Left ventricle myocardium inferior (tissue), 1 donor: ENCODE measurements at regions not wholly inside any gene's neighbourhood (a gene's known extent, or its start where the extent isn't known, plus 50 kb on each side); places are given as distances from the start of the nearest gene placed in this dataset.
A peak's percentile ranks its signal among the peaks of the same experiment; 100 is the strongest.

Source experiments
- DNase-seq: peaks from one replicate; pipeline ENCODE4 v3.0.0-alpha.2; 2020
- H3K27ac ChIP-seq: fragments of 200-600 bp; replicated peaks from 2 replicates; pipeline ENCODE4 v1.8.0; 2021
- H3K27me3 ChIP-seq: fragments of 200-600 bp; 2 replicates; pipeline ENCODE4 v1.8.0; 2021; ENCODE audit warnings: low read depth
- H3K36me3 ChIP-seq: fragments of 200-600 bp; 2 replicates; pipeline ENCODE4 v1.8.0; 2021
- H3K4me1 ChIP-seq: fragments of 200-600 bp; 2 replicates; pipeline ENCODE4 v1.8.0; 2021
- H3K4me3 ChIP-seq: fragments of 200-600 bp; 2 replicates; pipeline ENCODE4 v1.8.0; 2021; ENCODE audit warnings: mild to moderate bottlenecking, moderate library complexity
- H3K9me3 ChIP-seq: fragments of 200-600 bp; replicated peaks from 2 replicates; pipeline ENCODE4 v1.8.0; 2021
- intact Hi-C: fragments of 100-400 bp; cut with micrococcal nuclease; formaldehyde crosslinking; loops from one replicate; pipeline ENCODE4 v1.11.0; 2022
- TF ChIP-seq, protein P1 (sequence below): fragments of 200-600 bp; IDR thresholded peaks from 2 replicates; pipeline ENCODE4 v1.8.0; 2021; ENCODE audit warnings: antibody characterized with exemption, mild to moderate bottlenecking, borderline replicate concordance
- donor health status: DM: no; HTN: yes; CAD: no; lungs with severe emphysema.

DNA sequence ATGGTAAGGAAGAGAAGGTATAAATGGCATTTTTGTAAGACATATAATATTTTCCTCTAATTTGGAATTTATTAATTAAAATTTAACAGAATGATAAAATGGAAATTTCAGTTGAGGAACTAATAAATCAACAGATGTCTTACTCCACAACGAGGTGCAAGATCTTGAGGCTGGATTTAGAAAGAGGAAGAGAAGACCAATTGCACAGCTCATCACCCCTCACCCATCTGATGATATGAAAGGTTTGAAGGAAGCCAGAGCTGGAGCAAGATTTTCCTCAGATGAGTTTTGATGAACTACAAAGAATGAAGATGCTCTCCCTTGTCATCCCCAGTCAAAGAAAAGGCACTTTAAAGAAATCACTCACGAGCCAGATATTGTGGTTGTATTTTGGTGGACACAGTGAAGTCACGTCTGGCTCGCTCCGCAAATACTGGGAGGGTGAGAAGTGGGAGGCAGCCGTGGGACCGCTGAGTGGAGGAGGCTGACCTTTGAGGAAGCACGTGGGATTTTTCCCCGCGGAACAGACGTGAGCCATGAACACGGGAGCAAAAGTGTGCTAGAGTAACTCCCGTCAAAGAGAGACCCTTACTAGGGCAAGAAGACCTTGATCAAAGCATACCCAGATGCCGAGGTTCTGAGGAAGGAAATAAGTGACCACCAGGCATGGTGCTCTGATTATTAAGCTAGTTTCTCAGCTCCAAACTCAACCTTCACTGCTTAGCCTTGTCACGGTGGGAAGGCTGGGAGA, 511.4 kb downstream of the RNF144A start:
- TF ChIP-seq, protein P1, sequence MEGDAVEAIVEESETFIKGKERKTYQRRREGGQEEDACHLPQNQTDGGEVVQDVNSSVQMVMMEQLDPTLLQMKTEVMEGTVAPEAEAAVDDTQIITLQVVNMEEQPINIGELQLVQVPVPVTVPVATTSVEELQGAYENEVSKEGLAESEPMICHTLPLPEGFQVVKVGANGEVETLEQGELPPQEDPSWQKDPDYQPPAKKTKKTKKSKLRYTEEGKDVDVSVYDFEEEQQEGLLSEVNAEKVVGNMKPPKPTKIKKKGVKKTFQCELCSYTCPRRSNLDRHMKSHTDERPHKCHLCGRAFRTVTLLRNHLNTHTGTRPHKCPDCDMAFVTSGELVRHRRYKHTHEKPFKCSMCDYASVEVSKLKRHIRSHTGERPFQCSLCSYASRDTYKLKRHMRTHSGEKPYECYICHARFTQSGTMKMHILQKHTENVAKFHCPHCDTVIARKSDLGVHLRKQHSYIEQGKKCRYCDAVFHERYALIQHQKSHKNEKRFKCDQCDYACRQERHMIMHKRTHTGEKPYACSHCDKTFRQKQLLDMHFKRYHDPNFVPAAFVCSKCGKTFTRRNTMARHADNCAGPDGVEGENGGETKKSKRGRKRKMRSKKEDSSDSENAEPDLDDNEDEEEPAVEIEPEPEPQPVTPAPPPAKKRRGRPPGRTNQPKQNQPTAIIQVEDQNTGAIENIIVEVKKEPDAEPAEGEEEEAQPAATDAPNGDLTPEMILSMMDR: no peak
- no peak for DNase-seq
- intact Hi-C loops: loop anchor here (5.0 kb wide), 1 partner anchor 1259 kb away; no protein-coding TSS in a partner anchor
- Histone ChIP-seq H3K4me3 (no peak overlapping the region), H3K27ac (no peak overlapping the region), H3K4me1 (peaks cover 11% of the 10 kb centered on the region), H3K27me3 (peaks cover 89% of the 10 kb centered on the region), H3K9me3 (peaks cover 10% of the 10 kb centered on the region), H3K36me3 (no peaks in the 10 kb centered on the region)

DNA sequence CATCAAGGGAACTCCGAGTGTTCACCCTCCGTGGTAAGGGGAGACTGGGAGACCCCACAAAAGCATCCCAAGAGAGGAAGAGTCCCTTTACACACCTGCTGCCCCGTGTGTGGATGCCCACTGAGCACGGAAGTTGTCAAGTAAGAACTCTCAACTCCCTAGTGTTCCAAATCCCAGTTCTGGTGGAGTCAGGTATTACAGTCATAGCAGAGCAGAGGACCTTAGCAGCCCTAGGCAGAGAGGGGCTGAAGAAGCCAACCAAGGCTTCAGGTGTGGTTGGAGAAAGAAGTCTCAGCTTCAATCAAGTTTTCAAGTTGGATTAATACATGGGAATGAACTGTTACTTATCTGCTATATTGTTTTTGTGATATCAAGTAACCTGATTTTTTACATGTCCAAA, 512.5 kb downstream of the RNF144A start:
- TF ChIP-seq, protein P1: no peak
- peaks cover 90% of the 10 kb centered on the region for H3K27me3 ChIP-seq
- DNase-seq: no peak
- H3K4me3 ChIP-seq: no peak overlapping the region
- intact Hi-C loops: loop anchor here (5.0 kb wide), 1 partner anchor 1258 kb away; no protein-coding TSS in a partner anchor
- H3K4me1 ChIP-seq: peaks cover 11% of the 10 kb centered on the region
- no peaks in the 10 kb centered on the region for H3K36me3 ChIP-seq
- H3K27ac ChIP-seq: no peak overlapping the region
- H3K9me3 ChIP-seq: peaks cover 16% of the 10 kb centered on the region

DNA sequence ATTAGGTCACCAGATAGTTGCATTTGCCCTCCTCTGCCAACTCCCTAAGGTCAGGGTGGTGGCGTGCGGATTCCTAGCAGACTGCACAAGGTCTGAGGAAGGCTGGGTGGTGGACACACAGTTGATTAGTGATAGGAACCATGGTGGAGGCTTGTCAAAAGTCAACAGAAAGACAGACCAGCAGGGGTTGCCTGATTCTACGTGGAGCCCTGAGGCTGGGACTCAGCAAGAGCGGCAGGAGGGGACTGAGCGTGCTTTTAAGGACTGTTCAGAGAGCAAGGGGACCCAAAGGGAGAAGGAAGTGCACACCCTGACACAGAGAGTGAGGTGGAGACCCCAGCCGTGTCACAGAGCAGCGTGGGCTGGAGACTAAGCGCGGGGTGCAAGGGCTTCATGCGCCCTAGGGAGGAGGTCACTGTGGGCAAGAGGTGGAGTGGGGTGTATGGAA, 513.2 kb downstream of the RNF144A start:
- H3K4me3 ChIP-seq: peak overlapping the region; percentile 62

GRCh38 chr2:7430869-7431641, 513.8 kb downstream of the RNF144A start:
- peak; percentile 61 for DNase-seq

More for the DNA sequence above, 513.2 kb downstream of the RNF144A start:
- intact Hi-C loops: no loop called here
- Histone ChIP-seq H3K4me1 (peaks cover 11% of the 10 kb centered on the region), H3K27me3 (peaks cover 83% of the 10 kb centered on the region), H3K36me3 (no peaks in the 10 kb centered on the region), H3K27ac (no peak overlapping the region), H3K9me3 (peaks cover 16% of the 10 kb centered on the region)
- no peak for DNase-seq
- TF ChIP-seq, protein P1: no peak

DNA sequence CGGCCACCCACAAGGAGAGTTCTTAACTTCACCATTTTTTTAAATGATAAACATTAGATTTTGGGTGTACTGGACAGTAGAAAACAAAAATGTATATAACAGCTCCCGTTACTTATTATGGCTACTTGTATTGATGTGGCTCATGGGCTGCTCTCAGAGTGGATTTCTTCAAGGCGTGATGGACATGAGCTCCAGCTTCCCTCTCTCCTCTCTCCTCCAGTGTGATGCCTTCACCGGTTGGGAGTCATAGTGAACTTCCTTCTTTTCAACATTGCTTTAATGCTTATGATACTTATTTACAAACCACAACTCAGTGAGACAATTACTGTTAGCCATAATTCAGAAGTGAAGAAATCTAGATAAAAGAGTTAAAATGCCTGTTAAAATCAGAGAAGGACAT, 515.2 kb downstream of the RNF144A start:
- Histone ChIP-seq H3K4me1 (peaks cover 11% of the 10 kb centered on the region), H3K27ac (no peak overlapping the region), H3K9me3 (peaks cover 16% of the 10 kb centered on the region), H3K36me3 (no peaks in the 10 kb centered on the region), H3K4me3 (no peak overlapping the region), H3K27me3 (peaks cover 78% of the 10 kb centered on the region)
- no peak for DNase-seq
- TF ChIP-seq, protein P1: no peak
- intact Hi-C loops: no loop called here

More at GRCh38 chr2:7430869-7431641, 513.8 kb downstream of the RNF144A start:
- intact Hi-C loops: no loop called here
- H3K27me3 ChIP-seq: peaks cover 79% of the 10 kb centered on the region
- TF ChIP-seq, protein P1: no peak
- peaks cover 11% of the 10 kb centered on the region for H3K4me1 ChIP-seq
- no peak overlapping the region for H3K27ac ChIP-seq
- H3K36me3 ChIP-seq: no peaks in the 10 kb centered on the region
- H3K9me3 ChIP-seq: peaks cover 16% of the 10 kb centered on the region
- H3K4me3 ChIP-seq: peak overlapping the region; percentile 62
